Mesenteric fat pad (tissue), 1 donor: ENCODE measurements at regions not wholly inside any gene's neighbourhood (a gene's known extent, or its start where the extent isn't known, plus 50 kb on each side); places are given as distances from the start of the nearest gene placed in this dataset.

Source experiments
- DNase-seq: peaks from one replicate; pipeline ENCODE4 v3.0.0-alpha.2; 2020; ENCODE audit warnings: low spot score
- donor health status: DM: yes; HTN: yes; CAD: no.

DNA sequence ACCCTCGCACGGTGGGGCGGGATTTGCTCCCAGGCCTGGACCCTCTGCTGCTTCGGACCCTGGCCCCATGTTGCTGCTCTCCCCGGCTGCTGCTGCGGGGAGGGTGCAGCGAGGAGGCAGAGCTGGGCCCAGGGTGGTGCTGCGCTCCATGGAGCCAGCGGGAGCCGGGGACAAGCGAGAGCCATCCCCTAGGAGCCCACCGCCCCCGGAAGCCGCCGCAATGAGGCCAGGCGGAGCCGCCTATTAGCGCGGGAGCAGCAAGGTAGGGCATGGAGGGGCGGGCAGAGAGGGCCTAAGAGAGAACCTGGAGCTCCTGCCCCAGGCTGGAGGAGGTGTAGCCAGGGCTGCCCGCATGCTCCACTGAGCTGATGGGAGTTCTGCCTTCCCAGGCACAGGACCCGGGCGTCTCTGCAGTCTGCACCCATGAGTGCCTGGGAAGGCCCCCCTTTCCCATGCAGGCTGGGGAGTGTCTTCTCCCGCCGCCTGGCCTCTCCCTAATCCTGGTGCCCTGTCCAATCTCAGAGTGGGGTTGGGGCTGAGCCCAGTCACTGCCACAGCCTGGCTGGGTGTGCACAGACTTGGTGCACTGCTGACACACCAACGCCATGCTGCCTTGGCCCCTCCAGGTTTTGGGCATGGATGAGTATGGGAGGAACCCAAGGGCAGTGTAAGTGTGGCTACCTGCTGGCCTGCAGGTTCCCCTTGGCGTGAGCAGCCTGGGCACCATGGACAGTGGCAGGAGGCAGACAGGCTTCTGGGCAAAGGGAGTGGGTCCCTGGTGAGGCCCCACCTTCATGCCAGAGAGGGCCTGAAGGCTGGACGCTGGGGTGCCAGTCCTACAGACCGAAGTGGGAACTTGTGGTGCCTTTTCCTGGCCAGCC lies 360.6 kb upstream of the MAP3K7 start:
- no peak for DNase-seq

DNA sequence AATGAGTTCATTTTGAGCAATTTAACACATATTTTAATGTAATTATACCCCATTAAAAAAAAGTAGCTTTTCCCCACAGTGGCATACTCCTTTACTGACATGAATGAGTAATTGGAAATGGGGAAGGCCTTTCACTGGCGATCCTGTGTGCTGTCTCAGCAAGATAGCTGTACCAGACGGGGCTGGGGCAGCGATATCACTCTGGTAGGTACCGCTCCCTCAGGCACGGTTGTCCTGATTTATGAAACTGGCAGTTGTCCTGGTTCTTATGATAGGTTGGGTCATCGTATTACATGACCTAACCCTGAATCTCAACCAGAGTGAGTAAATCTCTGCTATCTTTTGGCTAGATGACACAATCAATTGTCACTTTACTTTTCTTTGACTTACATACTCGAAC lies 355.0 kb upstream of the MAP3K7 start:
- no peak for DNase-seq

DNA sequence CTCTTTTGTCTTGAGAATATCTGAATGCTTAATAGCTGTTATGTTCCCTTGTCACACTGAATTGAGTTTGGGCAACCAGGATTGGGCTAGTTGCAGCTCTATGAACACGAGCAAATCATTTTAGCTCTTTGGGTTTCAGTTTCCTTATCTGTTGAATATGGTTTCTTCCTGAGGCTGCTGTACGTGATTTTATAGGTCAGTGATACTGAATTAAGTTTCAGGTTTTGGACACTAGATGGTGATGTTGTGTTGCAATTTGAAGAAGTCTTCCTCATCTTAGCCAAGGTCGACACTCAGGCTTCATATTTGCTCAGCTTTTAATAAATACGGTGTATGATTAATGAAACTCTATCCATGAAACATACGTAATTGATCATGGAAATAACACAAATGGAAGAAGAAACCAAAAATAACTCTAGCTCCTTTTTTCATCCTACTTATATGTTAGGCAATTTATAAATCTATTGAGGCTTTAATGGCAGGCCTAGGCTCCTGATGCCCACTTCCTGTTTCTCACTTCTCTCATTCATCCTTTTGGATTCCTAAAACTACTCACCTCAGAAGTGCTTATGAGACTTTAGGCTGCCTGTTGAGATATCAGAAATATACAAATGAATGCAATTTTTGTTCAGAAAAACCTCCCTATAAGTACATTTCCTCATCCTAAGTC lies 354.1 kb upstream of the MAP3K7 start:
- DNase-seq = no peak

DNA sequence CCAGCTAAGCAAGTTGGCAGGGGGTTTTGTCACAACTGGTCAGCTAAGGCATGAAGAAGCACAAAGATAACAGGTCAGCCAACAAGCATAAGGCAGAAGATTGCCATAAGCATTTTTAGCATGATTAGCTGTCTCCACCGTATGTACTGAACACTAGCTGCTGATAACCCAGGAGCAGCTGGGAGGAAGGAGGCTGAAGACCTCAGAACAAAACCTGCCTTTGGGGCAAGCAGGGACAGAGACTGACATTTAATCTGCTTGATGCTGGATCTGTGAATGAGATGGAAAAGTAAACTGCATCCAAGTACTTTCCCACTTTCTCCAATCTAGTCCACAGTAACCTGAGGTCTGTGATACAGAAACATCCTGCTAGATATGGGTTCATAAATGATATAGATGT lies 353.0 kb upstream of the MAP3K7 start:
- no peak for DNase-seq

DNA sequence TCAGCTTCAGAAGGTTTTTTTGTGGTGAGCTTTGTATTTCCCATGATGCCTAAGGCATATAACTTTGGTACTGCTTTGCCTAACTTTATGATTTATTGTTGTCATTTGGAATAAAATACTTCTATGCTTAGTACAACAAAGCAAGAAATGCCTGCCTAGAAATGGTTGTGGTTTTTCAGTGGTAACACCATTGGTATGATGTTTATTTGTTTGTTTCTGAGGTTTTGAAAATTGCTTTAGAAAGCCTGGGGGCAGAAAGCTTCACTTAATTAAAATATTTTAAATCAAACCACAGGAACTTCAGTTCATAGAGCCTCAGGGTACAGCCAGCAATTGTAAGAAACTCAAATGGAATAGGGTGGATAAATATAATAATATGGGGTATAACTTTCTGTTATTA lies 351.2 kb upstream of the MAP3K7 start:
- no peak for DNase-seq

- DNase-seq = no peak
These were observed 349.4 kb upstream of the MAP3K7 start for GRCh38 chr6:90936286-90936685.

DNA sequence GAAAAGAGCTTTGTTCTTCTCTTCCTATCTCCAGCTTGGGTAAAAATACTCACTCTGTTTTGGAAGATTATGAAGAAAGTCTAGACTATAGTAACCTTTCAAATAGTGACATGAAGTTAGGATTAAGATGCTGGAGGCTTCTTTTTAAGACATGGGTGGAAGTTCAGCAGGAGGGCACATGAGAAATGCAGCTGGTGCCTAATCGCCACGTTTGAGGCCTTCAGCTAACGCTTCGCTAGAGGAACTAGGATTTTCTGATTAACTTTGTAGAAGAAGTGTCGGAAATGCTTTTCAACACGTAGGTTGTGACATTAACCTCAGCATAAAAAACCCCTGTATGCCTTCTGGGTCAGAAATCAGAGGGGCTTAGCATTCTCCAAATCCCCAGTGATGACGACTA lies 348.1 kb upstream of the MAP3K7 start:
- DNase-seq = no peak

GRCh38 chr6:90934081-90934480 lies 347.2 kb upstream of the MAP3K7 start:
- DNase-seq = no peak

GRCh38 chr6:90932351-90932750 lies 345.5 kb upstream of the MAP3K7 start:
- no peak for DNase-seq

- DNase-seq = no peak
These were observed 341.2 kb upstream of the MAP3K7 start for GRCh38 chr6:90928051-90928450.

DNA sequence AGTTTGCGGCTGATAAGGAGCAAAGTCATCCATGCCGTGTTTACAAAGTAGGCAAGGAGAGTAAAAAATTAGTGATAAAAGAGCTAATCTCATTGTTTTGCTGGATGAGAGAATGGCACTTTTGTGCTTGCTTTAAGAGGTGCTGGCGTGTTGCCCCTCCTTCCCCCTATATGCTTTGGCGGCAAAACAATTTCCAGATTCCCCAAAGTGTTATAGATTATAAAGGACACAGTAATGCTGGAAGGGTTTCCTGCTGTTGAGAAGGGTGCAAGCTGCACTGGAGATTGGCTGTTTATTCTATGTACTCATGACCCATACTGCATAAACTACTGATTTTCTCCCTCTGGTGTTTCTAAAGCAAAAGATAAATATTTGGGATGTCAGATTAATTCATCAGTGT lies 338.9 kb upstream of the MAP3K7 start:
- DNase-seq = no peak

- no peak for DNase-seq
These were observed 335.5 kb upstream of the MAP3K7 start for GRCh38 chr6:90922325-90922724.

GRCh38 chr6:90918361-90918760 lies 331.5 kb upstream of the MAP3K7 start:
- DNase-seq = no peak

- DNase-seq = no peak
These were observed 330.5 kb upstream of the MAP3K7 start for GRCh38 chr6:90917376-90917775.

DNA sequence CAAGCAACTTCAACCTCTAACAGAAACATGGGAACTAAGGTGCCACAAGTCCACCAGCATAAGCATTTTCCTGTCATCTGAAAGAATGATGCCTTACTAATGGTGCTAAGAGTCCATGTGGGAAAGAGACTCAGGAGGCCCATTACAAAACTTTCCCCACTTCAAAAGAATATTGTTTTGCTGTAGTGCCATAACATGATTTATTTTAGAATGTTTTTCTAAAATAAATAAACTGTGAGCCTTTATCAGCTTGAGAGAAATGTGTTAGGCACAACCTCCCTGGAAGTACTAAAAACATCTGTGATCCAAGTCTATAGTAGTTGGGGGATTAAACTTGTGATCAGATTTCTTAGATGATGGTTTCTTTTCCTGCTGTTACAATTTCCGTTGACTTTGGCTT lies 330.1 kb upstream of the MAP3K7 start:
- DNase-seq = no peak

DNA sequence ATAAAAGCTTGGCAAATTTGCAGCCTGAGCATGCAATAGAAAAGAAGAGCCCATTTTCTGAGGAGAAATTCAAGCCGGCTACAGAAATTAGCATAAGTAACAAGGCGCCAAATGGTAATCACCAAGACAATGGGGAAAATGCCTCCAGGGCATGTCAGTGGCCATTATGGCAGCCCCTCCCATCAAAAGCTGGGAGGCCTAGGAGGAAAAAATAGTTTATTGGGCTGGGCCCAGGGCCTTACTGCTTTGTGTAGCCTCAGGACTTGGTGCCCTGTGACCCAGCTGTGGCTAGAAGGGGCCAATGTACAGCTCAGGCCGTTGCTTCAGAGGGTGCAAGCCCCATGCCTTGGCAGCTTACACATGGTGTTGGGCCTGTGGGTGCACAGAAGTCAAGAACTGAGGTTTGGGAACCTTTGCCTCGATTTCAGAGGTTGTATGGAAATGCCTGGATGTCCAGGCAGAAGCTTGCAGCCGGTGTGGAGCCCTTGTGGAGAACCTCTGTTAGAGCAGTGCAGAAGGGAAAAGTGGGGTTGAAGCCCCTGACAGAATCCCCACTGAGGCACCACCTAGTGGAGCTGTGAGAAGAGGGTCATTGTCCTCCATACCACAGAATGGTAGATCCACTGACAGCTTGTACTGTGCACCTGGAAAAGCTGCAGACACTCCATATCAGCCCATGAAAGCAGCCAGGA lies 328.5 kb upstream of the MAP3K7 start:
- no peak for DNase-seq

DNA sequence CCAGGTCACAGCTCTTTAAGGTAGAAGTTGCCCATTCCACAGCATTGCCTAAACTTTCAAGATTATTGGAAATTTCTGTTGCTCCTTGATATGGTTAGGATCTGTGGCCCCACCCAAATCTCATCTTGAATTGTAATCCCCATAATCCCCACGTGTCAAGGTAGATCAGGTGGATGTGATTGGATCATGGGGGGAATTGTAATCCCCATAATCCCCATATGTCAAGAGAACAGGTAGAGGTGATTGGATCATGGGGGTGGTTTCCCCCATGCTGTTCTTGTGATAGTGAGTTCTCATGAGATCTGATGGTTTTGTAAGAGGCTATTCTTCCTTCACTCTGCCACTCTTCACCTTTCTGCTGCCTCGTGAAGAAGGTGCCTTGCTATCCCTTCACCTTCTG lies 327.4 kb upstream of the MAP3K7 start:
- DNase-seq = no peak

GRCh38 chr6:90913266-90913960 lies 326.5 kb upstream of the MAP3K7 start:
- no peak for DNase-seq

GRCh38 chr6:90911642-90912041 lies 324.8 kb upstream of the MAP3K7 start:
- DNase-seq = no peak

DNA sequence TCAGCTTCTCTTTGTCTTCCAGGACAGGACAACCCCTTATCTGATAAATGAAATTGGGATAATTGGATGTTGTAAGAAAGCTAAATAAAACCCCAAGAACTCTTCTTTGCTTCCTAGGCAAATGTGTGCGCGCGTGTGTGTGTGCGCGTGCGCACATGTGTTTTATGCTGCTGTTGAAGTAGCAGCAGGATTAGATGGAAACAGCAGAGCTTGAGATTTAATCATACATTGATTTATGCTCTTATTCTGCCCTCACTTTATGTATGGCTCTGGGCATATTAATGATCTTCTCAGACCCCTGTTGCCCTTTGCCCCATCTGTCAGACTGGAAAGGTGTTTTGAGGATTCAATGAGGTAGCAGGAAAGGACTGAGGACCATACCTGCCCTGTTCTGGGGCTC lies 324.0 kb upstream of the MAP3K7 start:
- no peak for DNase-seq

GRCh38 chr6:90907931-90908655 lies 321.2 kb upstream of the MAP3K7 start:
- no peak for DNase-seq
